Prostate gland (tissue), 2 donors: ENCODE measurements at regions not wholly inside any gene's neighbourhood (a gene's known extent, or its start where the extent isn't known, plus 50 kb on each side); places are given as distances from the start of the nearest gene placed in this dataset.

Experiments
- DNase-seq: peaks from one replicate; pipeline ENCODE4 v3.0.0-alpha.2; 2019; ENCODE audit warnings: low spot score
- H3K27ac ChIP-seq, 2 donors: fragments of 200-600 bp; sonication (generic); 2 replicates each; pipeline ENCODE4 v1.5.1; 2017 to 2019
- H3K27me3 ChIP-seq: fragments of 200-600 bp; sonication (generic); replicated peaks from 2 replicates; pipeline ENCODE4 v1.5.1; 2019; ENCODE audit not compliant: insufficient read depth
- H3K36me3 ChIP-seq, 2 donors: fragments of 200-600 bp; sonication (generic); 1 replicate in 1 of 2; 2 replicates in 1 of 2; pipeline versions ENCODE4 v1.5.1 to v1.8.1; 2017 to 2019
- H3K4me1 ChIP-seq: fragments of 200-600 bp; sonication (generic); replicated peaks from 2 replicates; pipeline ENCODE4 v1.5.1; 2019
- H3K4me3 ChIP-seq, 2 donors: fragments of 200-600 bp; sonication (generic); 2 replicates each; pipeline ENCODE4 v1.5.1; 2017 to 2019
- H3K9me3 ChIP-seq: fragments of 200-600 bp; sonication (generic); 2 replicates; pipeline ENCODE4 v1.5.1; 2017
- CTCF ChIP-seq, 4 experiments: fragments of 200-600 bp in 2 of 4; fragments of 450-650 bp in 2 of 4; sonication (generic) in 2 of 4; IDR thresholded peaks; 1 replicate in 3 of 4; 2 replicates in 1 of 4; pipeline ENCODE4 v1.5.1; 2016 to 2019; ENCODE audit warnings: antibody characterized with exemption in 4 of 4, mild to moderate bottlenecking in 2 of 4, moderate library complexity in 2 of 4
- POLR2A ChIP-seq: fragments of 450-650 bp; IDR thresholded peaks from one replicate; pipeline ENCODE4 v1.6.1; 2016; ENCODE audit warnings: antibody characterized with exemption, mild to moderate bottlenecking
- POLR2AphosphoS5 ChIP-seq: sonication (generic); formaldehyde crosslinking; IDR thresholded peaks from one replicate; pipeline ENCODE4 v1.6.1; 2017; ENCODE audit warnings: antibody characterized with exemption
- WGBS: methylation state at CpG from one replicate; pipeline ENCODE4 v1.1.5; 2018; 5-methylcytosine and 5-hydroxymethylcytosine counted together
- intact Hi-C: fragments of 100-400 bp; cut with DNase I; formaldehyde crosslinking; loops from one replicate; pipeline ENCODE4 v1.14.2; 2022

GRCh38 chr22:48052621-48052890 is 1290.1 kb downstream of the TBC1D22A start:
- H3K4me1 ChIP-seq: no peaks in the 10 kb centered on the region
- H3K27me3 ChIP-seq: peaks cover 1% of the 10 kb centered on the region
- H3K4me3 ChIP-seq: no peak overlapping the region
- TF ChIP-seq POLR2AphosphoS5 (no peak), CTCF (IDR thresholded peaks at IDR 0.05) (no peak), POLR2A (no peak)
- no peak overlapping the region for H3K27ac ChIP-seq
- H3K9me3 ChIP-seq: no peaks in the 10 kb centered on the region
- no peaks in the 10 kb centered on the region for H3K36me3 ChIP-seq
- 55% methylated on average over 7 of the region's 7 CpGs for WGBS
- intact Hi-C loops: no loop called here
- no peak for DNase-seq

- no peaks in the 10 kb centered on the region for H3K4me1 ChIP-seq
- TF ChIP-seq POLR2A (no peak), CTCF (IDR thresholded peaks at IDR 0.05) (no peak), POLR2AphosphoS5 (no peak)
- H3K36me3 ChIP-seq: no peaks in the 10 kb centered on the region
- H3K27ac ChIP-seq: no peak overlapping the region
- DNase-seq: no peak
- H3K9me3 ChIP-seq: no peaks in the 10 kb centered on the region
- intact Hi-C loops: no loop called here
- no peak overlapping the region for H3K4me3 ChIP-seq
- WGBS: 86% methylated on average over 11 of the region's 11 CpGs
- H3K27me3 ChIP-seq: no peaks in the 10 kb centered on the region
Measured at GRCh38 chr22:48051796-48052620, 1289.6 kb downstream of the TBC1D22A start.

- Histone ChIP-seq H3K4me3 (no peak overlapping the region), H3K9me3 (no peaks in the 10 kb centered on the region), H3K27me3 (no peaks in the 10 kb centered on the region), H3K27ac (no peak overlapping the region), H3K36me3 (no peaks in the 10 kb centered on the region), H3K4me1 (no peaks in the 10 kb centered on the region)
- 93% methylated on average over 7 of the region's 7 CpGs for WGBS
- intact Hi-C loops: no loop called here
- no peak for DNase-seq
- TF ChIP-seq CTCF (IDR thresholded peaks at IDR 0.05) (no peak), POLR2AphosphoS5 (no peak), POLR2A (no peak)
Measured at GRCh38 chr22:48050836-48051235, 1288.4 kb downstream of the TBC1D22A start.

- intact Hi-C loops: no loop called here
- WGBS: 67% methylated on average over 10 of the region's 10 CpGs
Measured at GRCh38 chr22:48049116-48049515, 1286.7 kb downstream of the TBC1D22A start.

More at GRCh38 chr22:48049116-48049515, 1286.7 kb downstream of the TBC1D22A start:
- Histone ChIP-seq H3K36me3 (no peaks in the 10 kb centered on the region), H3K4me1 (no peaks in the 10 kb centered on the region), H3K27me3 (no peaks in the 10 kb centered on the region), H3K9me3 (no peaks in the 10 kb centered on the region), H3K27ac (no peak overlapping the region), H3K4me3 (no peak overlapping the region)
- TF ChIP-seq POLR2A (no peak), POLR2AphosphoS5 (no peak), CTCF (IDR thresholded peaks at IDR 0.05) (no peak)
- DNase-seq: no peak
